ENCODE measurements at regions not wholly inside any gene's neighbourhood (a gene's known extent, or its start where the extent isn't known, plus 50 kb on each side); places are given as distances from the start of the nearest gene placed in this dataset.

DNA sequence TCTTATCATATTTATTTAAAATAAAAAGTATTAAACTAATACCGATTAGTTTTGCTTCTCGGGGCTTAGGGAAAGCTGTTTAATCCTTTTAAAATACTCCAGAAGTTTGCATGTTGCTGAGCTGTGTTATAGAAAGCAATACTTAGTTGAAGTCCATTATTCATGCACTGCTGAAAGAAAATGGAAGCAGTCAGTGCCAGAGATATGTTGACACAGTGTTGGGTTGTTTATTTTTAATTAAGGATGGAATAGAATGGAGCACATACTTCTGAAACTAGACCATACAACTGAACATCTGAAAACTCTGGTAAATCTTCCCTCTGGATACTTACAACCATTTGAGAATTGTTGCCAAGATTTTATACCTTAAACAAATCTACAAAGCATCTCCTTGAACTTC, 282.7 kb upstream of the CCDC179 start:
- TF ChIP-seq, protein P1, sequence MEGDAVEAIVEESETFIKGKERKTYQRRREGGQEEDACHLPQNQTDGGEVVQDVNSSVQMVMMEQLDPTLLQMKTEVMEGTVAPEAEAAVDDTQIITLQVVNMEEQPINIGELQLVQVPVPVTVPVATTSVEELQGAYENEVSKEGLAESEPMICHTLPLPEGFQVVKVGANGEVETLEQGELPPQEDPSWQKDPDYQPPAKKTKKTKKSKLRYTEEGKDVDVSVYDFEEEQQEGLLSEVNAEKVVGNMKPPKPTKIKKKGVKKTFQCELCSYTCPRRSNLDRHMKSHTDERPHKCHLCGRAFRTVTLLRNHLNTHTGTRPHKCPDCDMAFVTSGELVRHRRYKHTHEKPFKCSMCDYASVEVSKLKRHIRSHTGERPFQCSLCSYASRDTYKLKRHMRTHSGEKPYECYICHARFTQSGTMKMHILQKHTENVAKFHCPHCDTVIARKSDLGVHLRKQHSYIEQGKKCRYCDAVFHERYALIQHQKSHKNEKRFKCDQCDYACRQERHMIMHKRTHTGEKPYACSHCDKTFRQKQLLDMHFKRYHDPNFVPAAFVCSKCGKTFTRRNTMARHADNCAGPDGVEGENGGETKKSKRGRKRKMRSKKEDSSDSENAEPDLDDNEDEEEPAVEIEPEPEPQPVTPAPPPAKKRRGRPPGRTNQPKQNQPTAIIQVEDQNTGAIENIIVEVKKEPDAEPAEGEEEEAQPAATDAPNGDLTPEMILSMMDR (IDR thresholded peaks at IDR 0.05), result no peak
- no peak for TF ChIP-seq POLR2A (IDR thresholded peaks at IDR 0.05)

Data from esophagus squamous epithelium (tissue), 4 donors.